Prostate gland (tissue), 2 donors: ENCODE measurements at regions not wholly inside any gene's neighbourhood (a gene's known extent, or its start where the extent isn't known, plus 50 kb on each side); places are given as distances from the start of the nearest gene placed in this dataset.

Experiments
- DNase-seq: peaks from one replicate; pipeline ENCODE4 v3.0.0-alpha.2; 2019; ENCODE audit warnings: low spot score
- H3K27ac ChIP-seq, 2 donors: fragments of 200-600 bp; sonication (generic); 2 replicates each; pipeline ENCODE4 v1.5.1; 2017 to 2019
- H3K27me3 ChIP-seq: fragments of 200-600 bp; sonication (generic); replicated peaks from 2 replicates; pipeline ENCODE4 v1.5.1; 2019; ENCODE audit not compliant: insufficient read depth
- H3K36me3 ChIP-seq, 2 donors: fragments of 200-600 bp; sonication (generic); 1 replicate in 1 of 2; 2 replicates in 1 of 2; pipeline versions ENCODE4 v1.5.1 to v1.8.1; 2017 to 2019
- H3K4me1 ChIP-seq: fragments of 200-600 bp; sonication (generic); replicated peaks from 2 replicates; pipeline ENCODE4 v1.5.1; 2019
- H3K4me3 ChIP-seq, 2 donors: fragments of 200-600 bp; sonication (generic); 2 replicates each; pipeline ENCODE4 v1.5.1; 2017 to 2019
- H3K9me3 ChIP-seq: fragments of 200-600 bp; sonication (generic); 2 replicates; pipeline ENCODE4 v1.5.1; 2017
- CTCF ChIP-seq, 4 experiments: fragments of 200-600 bp in 2 of 4; fragments of 450-650 bp in 2 of 4; sonication (generic) in 2 of 4; IDR thresholded peaks; 1 replicate in 3 of 4; 2 replicates in 1 of 4; pipeline ENCODE4 v1.5.1; 2016 to 2019; ENCODE audit warnings: antibody characterized with exemption in 4 of 4, mild to moderate bottlenecking in 2 of 4, moderate library complexity in 2 of 4
- POLR2A ChIP-seq: fragments of 450-650 bp; IDR thresholded peaks from one replicate; pipeline ENCODE4 v1.6.1; 2016; ENCODE audit warnings: antibody characterized with exemption, mild to moderate bottlenecking
- POLR2AphosphoS5 ChIP-seq: sonication (generic); formaldehyde crosslinking; IDR thresholded peaks from one replicate; pipeline ENCODE4 v1.6.1; 2017; ENCODE audit warnings: antibody characterized with exemption
- WGBS: methylation state at CpG from one replicate; pipeline ENCODE4 v1.1.5; 2018; 5-methylcytosine and 5-hydroxymethylcytosine counted together
- intact Hi-C: fragments of 100-400 bp; cut with DNase I; formaldehyde crosslinking; loops from one replicate; pipeline ENCODE4 v1.14.2; 2022

GRCh38 chr13:70370924-70371323, 262.7 kb upstream of the KLHL1 start:
- Histone ChIP-seq H3K27ac (no peak overlapping the region), H3K27me3 (no peaks in the 10 kb centered on the region), H3K36me3 (no peaks in the 10 kb centered on the region), H3K9me3 (no peaks in the 10 kb centered on the region), H3K4me1 (no peaks in the 10 kb centered on the region), H3K4me3 (no peak overlapping the region)
- WGBS: 78% methylated on average over 6 of the region's 6 CpGs
- DNase-seq: no peak
- no peak for TF ChIP-seq POLR2AphosphoS5
- no peak for TF ChIP-seq POLR2A
- no peak for TF ChIP-seq CTCF (IDR thresholded peaks at IDR 0.05)
- intact Hi-C loops: no loop called here

GRCh38 chr13:70366720-70367119, 258.5 kb upstream of the KLHL1 start:
- WGBS: 92% methylated on average over 4 of the region's 4 CpGs
- intact Hi-C loops: no loop called here
- no peaks in the 10 kb centered on the region for H3K9me3 ChIP-seq

GRCh38 chr13:70363991-70364390, 255.7 kb upstream of the KLHL1 start:
- 67% methylated on average over 2 of the region's 2 CpGs for WGBS
- H3K27ac ChIP-seq: no peak overlapping the region
- DNase-seq: no peak
- TF ChIP-seq CTCF (IDR thresholded peaks at IDR 0.05): no peak
- no peak for TF ChIP-seq POLR2AphosphoS5
- TF ChIP-seq POLR2A: no peak
- H3K4me1 ChIP-seq: no peaks in the 10 kb centered on the region
- no peaks in the 10 kb centered on the region for H3K36me3 ChIP-seq
- intact Hi-C loops: no loop called here
- H3K9me3 ChIP-seq: no peaks in the 10 kb centered on the region
- H3K27me3 ChIP-seq: no peaks in the 10 kb centered on the region
- H3K4me3 ChIP-seq: no peak overlapping the region

More at GRCh38 chr13:70366720-70367119, 258.5 kb upstream of the KLHL1 start:
- TF ChIP-seq POLR2AphosphoS5 (no peak), POLR2A (no peak), CTCF (IDR thresholded peaks at IDR 0.05) (no peak)
- H3K36me3 ChIP-seq: no peaks in the 10 kb centered on the region
- no peaks in the 10 kb centered on the region for H3K27me3 ChIP-seq
- no peak for DNase-seq
- H3K27ac ChIP-seq: no peak overlapping the region
- no peak overlapping the region for H3K4me3 ChIP-seq
- no peaks in the 10 kb centered on the region for H3K4me1 ChIP-seq

GRCh38 chr13:70362820-70363570, 254.7 kb upstream of the KLHL1 start:
- no peak for DNase-seq
- Histone ChIP-seq H3K27ac (no peak overlapping the region), H3K4me3 (no peak overlapping the region), H3K4me1 (no peaks in the 10 kb centered on the region), H3K9me3 (no peaks in the 10 kb centered on the region), H3K27me3 (no peaks in the 10 kb centered on the region), H3K36me3 (no peaks in the 10 kb centered on the region)
- TF ChIP-seq POLR2A (no peak), CTCF (IDR thresholded peaks at IDR 0.05) (no peak), POLR2AphosphoS5 (no peak)
- intact Hi-C loops: no loop called here
- WGBS: 76% methylated on average over 5 of the region's 5 CpGs

GRCh38 chr13:70357031-70357430, 248.8 kb upstream of the KLHL1 start:
- no peaks in the 10 kb centered on the region for H3K9me3 ChIP-seq
- TF ChIP-seq POLR2A (no peak), CTCF (IDR thresholded peaks at IDR 0.05) (no peak), POLR2AphosphoS5 (no peak)
- H3K4me3 ChIP-seq: no peak overlapping the region
- H3K4me1 ChIP-seq: no peaks in the 10 kb centered on the region
- intact Hi-C loops: no loop called here
- H3K36me3 ChIP-seq: no peaks in the 10 kb centered on the region
- H3K27ac ChIP-seq: no peak overlapping the region
- 94% methylated on average over 1 of the region's 1 CpG for WGBS
- DNase-seq: no peak
- no peaks in the 10 kb centered on the region for H3K27me3 ChIP-seq
